KMS-11 (cell line): ENCODE measurements at regions not wholly inside any gene's neighbourhood (a gene's known extent, or its start where the extent isn't known, plus 50 kb on each side); places are given as distances from the start of the nearest gene placed in this dataset.

ENCODE experiments used
- H2AFZ ChIP-seq: fragments of 200-600 bp; sonication (generic); 2 replicates; pipeline ENCODE4 v1.6.1; 2016; ENCODE audit warnings: antibody characterized with exemption, mixed run types, low read depth
- H3K27ac ChIP-seq: fragments of 200-600 bp; sonication (generic); 2 replicates; pipeline ENCODE4 v1.6.1; 2016; ENCODE audit warnings: mild to moderate bottlenecking, mixed run types
- H3K27me3 ChIP-seq: fragments of 200-600 bp; sonication (generic); 2 replicates; pipeline ENCODE4 v1.6.1; 2017; ENCODE audit warnings: mild to moderate bottlenecking, low read depth, mixed run types, moderate library complexity; ENCODE audit not compliant: insufficient read depth
- H3K36me3 ChIP-seq: fragments of 200-600 bp; sonication (generic); 2 replicates; pipeline ENCODE4 v1.6.1; 2017; ENCODE audit warnings: mild to moderate bottlenecking, mixed run types; ENCODE audit not compliant: insufficient read depth
- H3K4me1 ChIP-seq: fragments of 200-600 bp; sonication (generic); 2 replicates; pipeline ENCODE4 v1.6.1; 2016; ENCODE audit warnings: mild to moderate bottlenecking, low read depth, mixed run types; ENCODE audit not compliant: poor library complexity, severe bottlenecking
- H3K4me2 ChIP-seq: fragments of 200-600 bp; sonication (generic); 2 replicates; pipeline ENCODE4 v1.7.0; 2016; ENCODE audit warnings: mild to moderate bottlenecking, mixed run types
- H3K4me3 ChIP-seq: fragments of 200-600 bp; sonication (generic); IDR thresholded peaks from 2 replicates; pipeline ENCODE4 v1.6.1; 2017; ENCODE audit warnings: low read depth, low read length, mixed read lengths; ENCODE audit not compliant: insufficient read depth
- H3K79me2 ChIP-seq: fragments of 200-600 bp; sonication (generic); 2 replicates; pipeline ENCODE4 v1.6.1; 2016; ENCODE audit warnings: low read depth, mixed run types; ENCODE audit not compliant: insufficient read depth
- H3K9ac ChIP-seq: fragments of 200-600 bp; sonication (generic); 2 replicates; pipeline ENCODE4 v1.6.1; 2016; ENCODE audit warnings: mild to moderate bottlenecking, mixed run types
- H4K20me1 ChIP-seq: fragments of 200-600 bp; sonication (generic); 2 replicates; pipeline ENCODE4 v1.6.1; 2016; ENCODE audit warnings: mild to moderate bottlenecking, mixed run types; ENCODE audit not compliant: insufficient read depth
- TF ChIP-seq, protein P1 (sequence below): fragments of 200-600 bp; sonication (generic); conservative IDR thresholded peaks from 2 replicates; pipeline ENCODE4 v1.6.1; 2017; ENCODE audit warnings: low read depth, mild to moderate bottlenecking, antibody characterized with exemption, low read length, moderate library complexity, mixed read lengths

DNA sequence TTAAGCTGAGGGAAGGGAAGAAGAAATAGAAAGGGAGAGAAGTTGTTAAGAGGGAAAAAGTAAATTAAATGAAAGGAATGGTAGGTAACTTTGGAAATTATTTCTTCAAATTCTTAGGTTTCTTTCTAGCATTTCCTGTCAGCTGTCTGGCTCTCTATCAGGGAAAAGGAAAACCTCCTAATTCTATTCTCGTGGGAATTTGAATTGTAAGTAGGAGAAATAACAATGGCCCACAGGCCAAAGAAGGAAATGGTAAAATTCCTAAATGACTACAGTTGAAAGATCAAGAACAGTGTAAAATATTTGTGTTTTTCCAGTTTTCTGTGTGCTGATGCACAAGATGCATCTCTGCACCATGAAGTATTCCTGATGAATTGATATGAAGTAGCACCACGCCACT, 173.0 kb downstream of the IBTK start:
- no peaks in the 10 kb centered on the region for H3K4me1 ChIP-seq
- no peak overlapping the region for H3K4me3 ChIP-seq
- no peaks in the 10 kb centered on the region for H3K79me2 ChIP-seq
- H3K36me3 ChIP-seq = no peaks in the 10 kb centered on the region
- H3K27ac ChIP-seq = no peak overlapping the region
- no peak overlapping the region for H3K4me2 ChIP-seq
- no peaks in the 10 kb centered on the region for H4K20me1 ChIP-seq
- no peaks in the 10 kb centered on the region for H3K27me3 ChIP-seq
- TF ChIP-seq, protein P1, sequence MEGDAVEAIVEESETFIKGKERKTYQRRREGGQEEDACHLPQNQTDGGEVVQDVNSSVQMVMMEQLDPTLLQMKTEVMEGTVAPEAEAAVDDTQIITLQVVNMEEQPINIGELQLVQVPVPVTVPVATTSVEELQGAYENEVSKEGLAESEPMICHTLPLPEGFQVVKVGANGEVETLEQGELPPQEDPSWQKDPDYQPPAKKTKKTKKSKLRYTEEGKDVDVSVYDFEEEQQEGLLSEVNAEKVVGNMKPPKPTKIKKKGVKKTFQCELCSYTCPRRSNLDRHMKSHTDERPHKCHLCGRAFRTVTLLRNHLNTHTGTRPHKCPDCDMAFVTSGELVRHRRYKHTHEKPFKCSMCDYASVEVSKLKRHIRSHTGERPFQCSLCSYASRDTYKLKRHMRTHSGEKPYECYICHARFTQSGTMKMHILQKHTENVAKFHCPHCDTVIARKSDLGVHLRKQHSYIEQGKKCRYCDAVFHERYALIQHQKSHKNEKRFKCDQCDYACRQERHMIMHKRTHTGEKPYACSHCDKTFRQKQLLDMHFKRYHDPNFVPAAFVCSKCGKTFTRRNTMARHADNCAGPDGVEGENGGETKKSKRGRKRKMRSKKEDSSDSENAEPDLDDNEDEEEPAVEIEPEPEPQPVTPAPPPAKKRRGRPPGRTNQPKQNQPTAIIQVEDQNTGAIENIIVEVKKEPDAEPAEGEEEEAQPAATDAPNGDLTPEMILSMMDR = no peak
- no peak overlapping the region for H2AFZ ChIP-seq
- no peak overlapping the region for H3K9ac ChIP-seq

DNA sequence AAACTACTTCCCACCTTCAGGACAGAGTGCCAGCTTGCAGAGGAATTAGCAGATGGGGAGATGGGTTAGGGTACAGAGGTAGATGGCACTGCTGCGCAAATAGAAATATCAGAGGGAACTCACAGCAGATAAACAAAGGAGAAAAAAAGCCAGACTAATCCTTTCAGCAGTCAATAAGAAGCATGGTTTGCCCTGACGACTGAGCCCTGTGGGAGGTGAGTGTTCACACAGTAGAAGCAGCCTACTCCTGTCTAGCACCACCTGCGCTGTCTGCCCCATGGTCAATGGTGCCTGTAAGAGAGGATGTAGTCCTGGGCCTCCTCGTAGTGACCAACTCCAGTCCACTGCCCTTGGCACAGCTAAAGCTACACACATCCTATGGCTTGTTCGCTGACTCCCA, 174.1 kb downstream of the IBTK start:
- Histone ChIP-seq H3K36me3 (no peaks in the 10 kb centered on the region), H2AFZ (no peak overlapping the region), H3K4me2 (no peak overlapping the region), H3K79me2 (no peaks in the 10 kb centered on the region), H3K4me3 (no peak overlapping the region), H3K9ac (no peak overlapping the region), H3K27ac (no peak overlapping the region), H4K20me1 (no peaks in the 10 kb centered on the region), H3K27me3 (no peaks in the 10 kb centered on the region), H3K4me1 (no peaks in the 10 kb centered on the region)
- TF ChIP-seq, protein P1 = no peak

DNA sequence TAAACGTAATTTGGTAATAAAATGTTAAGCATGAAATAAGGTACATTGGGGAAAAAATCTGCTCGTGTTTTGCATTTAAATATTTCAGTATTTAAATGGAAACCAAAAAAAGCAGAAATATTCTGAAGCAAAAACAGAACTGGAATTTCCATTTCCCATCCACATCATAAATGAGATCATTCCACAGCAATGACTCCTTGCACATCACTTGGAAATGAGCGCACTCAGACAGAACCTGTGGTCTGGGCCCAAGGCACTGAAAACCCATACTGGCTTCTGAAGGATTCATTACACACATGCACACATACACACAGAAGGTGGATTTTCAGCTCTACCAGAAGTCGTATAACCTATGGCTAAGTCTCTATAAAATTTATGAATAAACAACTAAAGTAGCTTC, 174.8 kb downstream of the IBTK start:
- H3K27ac ChIP-seq = no peak overlapping the region
- H3K27me3 ChIP-seq = no peaks in the 10 kb centered on the region
- TF ChIP-seq, protein P1 = no peak
- H3K79me2 ChIP-seq = no peaks in the 10 kb centered on the region
- no peaks in the 10 kb centered on the region for H3K4me1 ChIP-seq
- H3K4me2 ChIP-seq = no peak overlapping the region
- no peaks in the 10 kb centered on the region for H4K20me1 ChIP-seq
- H3K4me3 ChIP-seq = no peak overlapping the region
- no peak overlapping the region for H3K9ac ChIP-seq
- no peaks in the 10 kb centered on the region for H3K36me3 ChIP-seq
- H2AFZ ChIP-seq = no peak overlapping the region

DNA sequence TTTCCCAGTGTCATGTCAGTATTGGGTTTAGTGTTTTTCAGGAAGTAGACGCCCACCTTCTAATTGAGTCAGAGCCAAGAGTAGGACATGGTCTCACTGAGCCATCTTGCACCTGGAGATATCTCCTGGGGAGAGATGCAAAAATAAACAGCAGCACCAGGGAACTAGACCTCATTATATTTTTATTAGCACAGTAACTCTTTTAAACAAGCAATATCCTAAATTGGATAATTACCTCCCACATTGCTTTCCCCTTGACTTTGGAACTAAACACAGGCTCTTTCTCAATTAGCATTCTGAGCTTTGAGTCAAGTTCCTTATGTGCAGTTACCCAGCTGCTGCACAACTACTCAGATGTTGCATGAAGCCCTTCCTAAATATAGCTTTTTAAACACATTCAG, 175.4 kb downstream of the IBTK start:
- Histone ChIP-seq H3K4me2 (no peak overlapping the region), H3K9ac (no peak overlapping the region), H3K4me3 (no peak overlapping the region), H3K27ac (no peak overlapping the region), H2AFZ (no peak overlapping the region), H3K27me3 (no peaks in the 10 kb centered on the region), H3K36me3 (no peaks in the 10 kb centered on the region), H3K79me2 (no peaks in the 10 kb centered on the region), H4K20me1 (no peaks in the 10 kb centered on the region), H3K4me1 (peaks cover 5% of the 10 kb centered on the region)
- TF ChIP-seq, protein P1 = no peak

DNA sequence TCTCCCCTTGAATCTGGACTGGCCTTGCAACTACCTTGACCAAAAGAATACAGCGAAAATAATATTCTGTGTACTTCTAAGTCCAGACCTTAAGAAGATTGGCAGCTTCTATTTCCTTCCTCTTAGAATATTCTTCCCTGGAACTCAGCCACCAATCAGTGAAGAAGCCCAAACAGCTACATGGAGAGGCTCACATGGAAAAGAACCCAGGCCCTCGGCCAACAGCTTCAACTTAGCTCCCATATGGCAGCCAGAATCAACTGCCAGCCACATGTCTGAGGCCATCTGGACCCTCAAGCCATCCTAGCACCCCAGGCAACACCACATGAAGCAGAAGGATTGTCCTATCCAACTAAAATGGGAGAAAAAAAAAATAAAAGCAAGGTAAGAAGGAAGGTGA, 178.8 kb downstream of the IBTK start:
- Histone ChIP-seq H2AFZ (no peak overlapping the region), H3K9ac (no peak overlapping the region), H3K4me2 (no peak overlapping the region), H3K27me3 (no peaks in the 10 kb centered on the region), H3K4me1 (peaks cover 12% of the 10 kb centered on the region), H3K79me2 (no peaks in the 10 kb centered on the region), H3K4me3 (no peak overlapping the region), H3K36me3 (no peaks in the 10 kb centered on the region), H3K27ac (no peak overlapping the region), H4K20me1 (no peaks in the 10 kb centered on the region)
- TF ChIP-seq, protein P1 = no peak
